B cell (primary cell): ENCODE measurements at regions not wholly inside any gene's neighbourhood (a gene's known extent, or its start where the extent isn't known, plus 50 kb on each side); places are given as distances from the start of the nearest gene placed in this dataset.

ENCODE experiments used
- ATAC-seq: fragments of 200-7000 bp; cut with Tn5 transposase; one replicate; pipeline ENCODE4 v1.10.0; 2021; ENCODE audit warnings: low read depth, mild to moderate bottlenecking, moderate number of reproducible peaks, moderate library complexity
- CTCF ChIA-PET: fragments of 350-600 bp; sonication (Branson Sonifier 250); formaldehyde crosslinking; loops from one replicate; lab custom pipeline; 2021; ENCODE audit warnings: antibody characterized with exemption, inconsistent platforms; lab: Charles Lee
- POLR2A ChIA-PET: fragments of 350-600 bp; sonication (Branson Sonifier 250); formaldehyde crosslinking; loops from one replicate; lab custom pipeline; 2021; ENCODE audit warnings: antibody characterized with exemption; lab: Charles Lee
- DNase-seq: peaks from one replicate; pipeline ENCODE4 v3.0.0; 2013
- H2AFZ ChIP-seq: 2 replicates; pipeline ENCODE4 v1.6.1; 2012; ENCODE audit warnings: mild to moderate bottlenecking, low read depth, low read length; ENCODE audit not compliant: insufficient read depth, poor library complexity, severe bottlenecking
- H3K27ac ChIP-seq, 2 donors: 1 replicate in 1 of 2; 2 replicates in 1 of 2; pipeline ENCODE4 v1.5.1; 2012 to 2013; ENCODE audit warnings: low read length in 2 of 2, mild to moderate bottlenecking in 2 of 2, moderate library complexity in 1 of 2
- H3K27me3 ChIP-seq, 4 experiments: fragments of 200-600 bp in 1 of 4; sonication (generic) in 1 of 4; replicated peaks in 1 of 4; 1 replicate in 2 of 4; 2 replicates in 2 of 4; pipeline versions ENCODE4 v1.6.1 to v1.7.0; 2013 to 2016; ENCODE audit warnings: low read length in 3 of 4, mild to moderate bottlenecking in 2 of 4, mixed read lengths in 1 of 4, moderate library complexity in 1 of 4; ENCODE audit not compliant: insufficient read depth in 4 of 4, control insufficient read depth in 3 of 4; ENCODE audit errors: control extremely low read depth in 1 of 4
- H3K36me3 ChIP-seq, 2 experiments: replicated peaks in 1 of 2; 1 replicate in 1 of 2; 2 replicates in 1 of 2; pipeline versions ENCODE4 v1.6.1 to v1.7.1; 2013; ENCODE audit warnings: low read length in 1 of 2; ENCODE audit not compliant: insufficient read depth in 2 of 2, control insufficient read depth in 1 of 2; ENCODE audit errors: control extremely low read depth in 1 of 2, extremely low read depth in 1 of 2
- H3K4me1 ChIP-seq, 2 donors: fragments of 200-600 bp in 1 of 2; sonication (generic) in 1 of 2; 1 replicate in 1 of 2; 2 replicates in 1 of 2; pipeline versions ENCODE4 v1.5.1 to v1.6.1; 2013 to 2017; ENCODE audit warnings: low read length in 2 of 2; ENCODE audit not compliant: control insufficient read depth in 2 of 2, insufficient read depth in 2 of 2
- H3K4me2 ChIP-seq: replicated peaks from 2 replicates; pipeline ENCODE3; 2012; ENCODE audit warnings: mild to moderate bottlenecking, low read depth, low read length; ENCODE audit not compliant: poor library complexity, severe bottlenecking
- H3K4me3 ChIP-seq, 5 experiments: fragments of 200-600 bp in 1 of 5; sonication (generic) in 1 of 5; 1 replicate in 3 of 5; 2 replicates in 2 of 5; pipeline versions ENCODE4 v1.5.1 to v1.7.0; 2011 to 2016; ENCODE audit warnings: low read length in 4 of 5, mild to moderate bottlenecking in 4 of 5, low read depth in 2 of 5, control low read depth in 1 of 5, moderate library complexity in 1 of 5; ENCODE audit not compliant: insufficient read depth in 1 of 5; ENCODE audit errors: control extremely low read depth in 1 of 5, extremely low read depth in 1 of 5
- H3K79me2 ChIP-seq: fragments of 200-600 bp; sonication (generic); one replicate; pipeline ENCODE4 v1.6.0; 2016; ENCODE audit warnings: low read length; ENCODE audit not compliant: control insufficient read depth, insufficient read depth
- H3K9ac ChIP-seq: fragments of 200-600 bp; sonication (generic); 2 replicates; pipeline ENCODE4 v1.6.1; 2017; ENCODE audit warnings: mild to moderate bottlenecking, low read length, moderate library complexity
- H3K9me3 ChIP-seq, 3 donors: one replicate each; pipeline versions ENCODE4 v1.6.1 to v1.7.1; 2013; ENCODE audit warnings: low read length in 2 of 3; ENCODE audit not compliant: control insufficient read depth in 2 of 3, insufficient read depth in 1 of 3; ENCODE audit errors: control extremely low read depth in 1 of 3
- H4K20me1 ChIP-seq: 2 replicates; pipeline ENCODE4 v1.6.0; 2012; ENCODE audit warnings: mild to moderate bottlenecking, low read length; ENCODE audit not compliant: insufficient read depth, control insufficient read depth, poor library complexity, severe bottlenecking
- H3K27ac Mint-ChIP-seq: one replicate; pipeline ENCODE4 v1.8.0; 2021; ENCODE audit warnings: mixed read lengths
- H3K27me3 Mint-ChIP-seq: one replicate; pipeline ENCODE4 v1.8.0; 2021; ENCODE audit warnings: mixed read lengths
- H3K4me1 Mint-ChIP-seq: one replicate; pipeline ENCODE4 v1.8.0; 2021; ENCODE audit warnings: mixed read lengths
- H3K4me3 Mint-ChIP-seq: one replicate; pipeline ENCODE4 v1.8.0; 2021; ENCODE audit warnings: mixed read lengths
- H3K9me3 Mint-ChIP-seq: one replicate; pipeline ENCODE4 v1.8.0; 2022; ENCODE audit warnings: mixed read lengths; ENCODE audit not compliant: insufficient read depth
- CTCF ChIP-seq: fragments of 200-600 bp; IDR thresholded peaks from one replicate; pipeline ENCODE4 v1.8.0; 2022; ENCODE audit warnings: antibody characterized with exemption, mild to moderate bottlenecking
- EZH2 ChIP-seq: IDR thresholded peaks from 2 replicates; pipeline ENCODE4 v1.6.1; 2012; ENCODE audit warnings: borderline replicate concordance, low read depth, mild to moderate bottlenecking, moderate library complexity, low read length; ENCODE audit not compliant: insufficient read depth, poor library complexity, severe bottlenecking
- WGBS: methylation state at CpG from one replicate; pipeline ENCODE4 v1.1.5; 2013; ENCODE audit warnings: missing lambda C conversion rate; ENCODE audit not compliant: insufficient coverage; 5-methylcytosine and 5-hydroxymethylcytosine counted together
- intact Hi-C: fragments of 100-400 bp; cut with micrococcal nuclease; formaldehyde crosslinking; loops from one replicate; pipeline ENCODE4 v1.10.0; 2022

GRCh38 chr5:139742173-139742903 is 53.3 kb upstream of the PSD2 start:
- no peaks in the 10 kb centered on the region for H3K9me3 Mint-ChIP-seq
- H3K4me3 Mint-ChIP-seq = no peak overlapping the region
- H2AFZ ChIP-seq = no peak overlapping the region
- DNase-seq (peak; percentile 31), ATAC-seq (no peak)
- H3K4me2 ChIP-seq = no peak overlapping the region
- no peaks in the 10 kb centered on the region for H3K9me3 ChIP-seq
- H3K79me2 ChIP-seq = no peaks in the 10 kb centered on the region
- no peaks in the 10 kb centered on the region for H3K27me3 Mint-ChIP-seq
- intact Hi-C loops = loop anchor here (10.0 kb wide), 3 partner anchors 48 to 338 kb away; partner anchors contain the start of genes SPATA24 and UBE2D2
- peak overlapping the region; percentile 4 for H3K27ac Mint-ChIP-seq
- no peaks in the 10 kb centered on the region for H3K36me3 ChIP-seq
- no peak for TF ChIP-seq EZH2
- TF ChIP-seq CTCF = no peak
- ChIA-PET CTCF (interaction anchor here (1.2 to 7.3 kb wide), 4 partner anchors 23 to 108 kb away, joined by 3 to 73 read pairs (median 4); no protein-coding TSS in a partner anchor), POLR2A (interaction anchor here (0.5 to 1.8 kb wide), 3 partner anchors 31 to 52 kb away, joined by 3 to 6 read pairs (median 3); no protein-coding TSS in a partner anchor)
- WGBS = 88% methylated on average over 12 of the region's 14 CpGs
- H3K9ac ChIP-seq = no peak overlapping the region
- no peaks in the 10 kb centered on the region for H3K27me3 ChIP-seq
- peaks cover 42 to 64% of the 10 kb centered on the region in 2 donors for H3K4me1 ChIP-seq
- H3K27ac ChIP-seq = no peak overlapping the region
- no peak overlapping the region for H3K4me3 ChIP-seq
- H3K4me1 Mint-ChIP-seq = peaks cover 72% of the 10 kb centered on the region
- no peaks in the 10 kb centered on the region for H4K20me1 ChIP-seq
